Cardiac muscle cell (in vitro differentiated cells and primary cell): ENCODE measurements at regions not wholly inside any gene's neighbourhood (a gene's known extent, or its start where the extent isn't known, plus 50 kb on each side); places are given as distances from the start of the nearest gene placed in this dataset.

Source experiments
- DNase-seq, 2 donors: peaks; one replicate each; pipeline versions ENCODE4 v3.0.0 to v3.0.0-alpha.2; 2010 to 2017; ENCODE audit warnings: low read depth in 1 of 2, low spot score in 1 of 2
- H3K27ac ChIP-seq: fragments of 200-600 bp; sonication (generic); 2 replicates; pipeline ENCODE4 v1.5.1; 2016
- H3K27me3 ChIP-seq: fragments of 200-600 bp; sonication (generic); 2 replicates; pipeline ENCODE4 v1.6.0; 2016; ENCODE audit warnings: control low read depth
- H3K36me3 ChIP-seq: fragments of 200-600 bp; sonication (generic); 2 replicates; pipeline ENCODE4 v1.5.1; 2016; ENCODE audit warnings: control low read depth
- H3K4me1 ChIP-seq: fragments of 200-600 bp; sonication (generic); 2 replicates; pipeline ENCODE4 v1.8.1; 2017; ENCODE audit warnings: low read depth, mild to moderate bottlenecking, mixed run types
- H3K4me3 ChIP-seq: fragments of 200-600 bp; sonication (generic); 2 replicates; pipeline ENCODE4 v1.5.1; 2016; ENCODE audit warnings: mild to moderate bottlenecking
- H3K9me3 ChIP-seq: fragments of 200-600 bp; sonication (generic); 2 replicates; pipeline ENCODE4 v1.5.1; 2017; ENCODE audit warnings: low read depth, mild to moderate bottlenecking, control low read depth
- CTCF ChIP-seq: IDR thresholded peaks from 2 replicates; pipeline ENCODE4 v1.5.1; 2012; ENCODE audit warnings: low read depth, mild to moderate bottlenecking, low read length

DNA sequence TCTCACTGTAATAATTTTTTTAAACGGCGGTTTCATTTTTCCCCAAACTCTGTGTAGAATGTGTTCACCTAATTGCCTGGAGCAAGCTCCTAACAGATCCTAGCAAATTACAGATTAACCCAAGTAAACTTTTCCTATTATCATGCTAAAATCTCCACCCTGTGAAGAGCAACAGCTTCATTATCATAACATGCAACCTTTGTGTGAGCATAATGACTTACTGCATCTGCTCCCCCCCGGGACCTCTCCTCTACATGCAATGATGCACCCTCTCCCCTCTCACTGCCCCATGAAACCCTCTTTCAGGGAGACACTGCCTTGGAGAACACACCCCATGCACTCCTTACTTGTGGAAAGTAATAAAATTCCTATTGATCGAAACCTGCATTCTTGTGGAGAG is 717.0 kb upstream of the TMPRSS15 start:
- no peak for DNase-seq
- H3K4me3 ChIP-seq: no peak overlapping the region

DNA sequence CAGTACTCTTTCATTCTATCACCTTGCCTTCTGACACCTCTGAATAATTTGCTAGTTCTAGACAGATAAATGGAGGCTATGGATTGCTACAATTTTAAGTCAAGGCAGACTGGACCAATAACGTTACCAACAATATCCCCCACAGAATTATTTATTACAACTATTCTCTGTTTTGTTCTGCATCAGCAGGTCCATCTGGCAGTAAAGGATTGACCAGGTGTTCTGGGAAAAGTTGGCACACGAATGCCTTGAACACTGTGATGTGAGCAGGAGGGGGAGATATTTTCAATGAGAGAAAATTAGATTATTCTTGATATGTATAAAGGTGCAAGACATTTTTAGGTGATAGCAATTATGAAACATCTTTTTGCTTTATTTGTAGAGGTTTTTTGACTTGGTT is 718.8 kb upstream of the TMPRSS15 start:
- Histone ChIP-seq H3K4me1 (no peaks in the 10 kb centered on the region), H3K36me3 (no peaks in the 10 kb centered on the region), H3K4me3 (no peak overlapping the region), H3K9me3 (no peaks in the 10 kb centered on the region), H3K27me3 (no peaks in the 10 kb centered on the region), H3K27ac (no peak overlapping the region)
- no peak for DNase-seq
- TF ChIP-seq CTCF: no peak

More for the DNA sequence above, 717.0 kb upstream of the TMPRSS15 start:
- Histone ChIP-seq H3K36me3 (no peaks in the 10 kb centered on the region), H3K27ac (no peak overlapping the region), H3K27me3 (no peaks in the 10 kb centered on the region), H3K4me1 (no peaks in the 10 kb centered on the region), H3K9me3 (no peaks in the 10 kb centered on the region)
- no peak for TF ChIP-seq CTCF

DNA sequence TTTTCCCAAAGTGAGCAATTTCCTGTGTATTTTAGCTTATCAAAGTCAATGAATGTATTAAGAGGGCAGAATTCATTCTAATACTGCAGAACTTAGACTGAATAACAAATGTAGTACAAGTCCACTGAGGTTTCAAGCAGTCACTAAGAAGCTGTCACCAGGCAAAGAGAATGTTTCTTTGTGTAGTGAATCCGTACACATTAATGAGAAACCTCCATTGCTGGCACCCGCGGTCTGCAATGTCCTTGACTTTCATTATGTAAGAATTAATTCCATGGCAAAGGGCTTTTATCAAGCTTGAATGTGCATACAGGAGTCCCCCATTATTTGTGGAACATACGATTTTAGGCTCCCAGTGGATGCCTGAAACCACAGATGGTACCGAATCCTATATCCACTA is 719.5 kb upstream of the TMPRSS15 start:
- Histone ChIP-seq H3K27ac (no peak overlapping the region), H3K27me3 (no peaks in the 10 kb centered on the region), H3K4me3 (no peak overlapping the region), H3K4me1 (no peaks in the 10 kb centered on the region), H3K36me3 (no peaks in the 10 kb centered on the region), H3K9me3 (no peaks in the 10 kb centered on the region)
- TF ChIP-seq CTCF: no peak
- DNase-seq: no peak

DNA sequence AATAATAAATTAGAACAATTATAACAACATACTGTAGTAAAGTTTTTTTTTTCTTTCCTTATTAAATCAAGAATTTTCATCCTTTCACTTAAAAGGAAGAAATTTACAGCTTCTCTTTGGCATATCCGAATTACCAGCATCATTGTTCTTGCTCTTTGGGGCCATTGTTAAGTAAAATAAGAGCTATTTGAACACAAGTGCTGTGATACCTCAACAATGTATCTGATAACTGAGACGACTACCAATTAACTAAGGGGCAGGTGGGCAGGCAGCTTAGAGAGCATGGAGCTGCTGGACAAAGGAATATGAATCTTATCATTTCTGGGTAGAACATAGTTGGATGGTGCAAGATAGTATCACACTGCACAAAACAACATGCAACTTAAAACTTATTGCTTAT is 719.9 kb upstream of the TMPRSS15 start:
- DNase-seq: no peak
- no peaks in the 10 kb centered on the region for H3K36me3 ChIP-seq
- no peaks in the 10 kb centered on the region for H3K4me1 ChIP-seq
- H3K4me3 ChIP-seq: no peak overlapping the region
- no peak overlapping the region for H3K27ac ChIP-seq
- no peak for TF ChIP-seq CTCF
- no peaks in the 10 kb centered on the region for H3K9me3 ChIP-seq
- no peaks in the 10 kb centered on the region for H3K27me3 ChIP-seq

- H3K9me3 ChIP-seq: no peaks in the 10 kb centered on the region
- TF ChIP-seq CTCF: no peak
- H3K27ac ChIP-seq: no peak overlapping the region
- no peaks in the 10 kb centered on the region for H3K27me3 ChIP-seq
- H3K4me3 ChIP-seq: no peak overlapping the region
- no peaks in the 10 kb centered on the region for H3K4me1 ChIP-seq
- DNase-seq: no peak
- no peaks in the 10 kb centered on the region for H3K36me3 ChIP-seq
These were observed 721.1 kb upstream of the TMPRSS15 start for GRCh38 chr21:19124691-19125090.
